ENCODE measurements at regions not wholly inside any gene's neighbourhood (a gene's known extent, or its start where the extent isn't known, plus 50 kb on each side); places are given as distances from the start of the nearest gene placed in this dataset.

GRCh38 chr1:67576474-67576873, 108.5 kb upstream of the GADD45A start:
- Mint-ChIP-seq H3K9me3 (no peaks in the 10 kb centered on the region), H3K36me3 (ENCODE audit: low read depth) (no peaks in the 10 kb centered on the region), H3K4me1 (ENCODE audit: low read depth) (no peaks in the 10 kb centered on the region), H3K27me3 (no peaks in the 10 kb centered on the region), H3K27ac (no peak overlapping the region), H3K4me3 (no peak overlapping the region)
- intact Hi-C loops (cut with micrococcal nuclease) = no loop called here

- no peaks in the 10 kb centered on the region for H3K9me3 Mint-ChIP-seq
- H3K4me1 Mint-ChIP-seq (ENCODE audit: low read depth) = no peaks in the 10 kb centered on the region
- intact Hi-C loops (cut with micrococcal nuclease) = no loop called here
- no peak overlapping the region for H3K27ac Mint-ChIP-seq
- no peak overlapping the region for H3K4me3 Mint-ChIP-seq
- no peaks in the 10 kb centered on the region for H3K27me3 Mint-ChIP-seq
- H3K36me3 Mint-ChIP-seq (ENCODE audit: low read depth) = no peaks in the 10 kb centered on the region
These were observed 107.4 kb upstream of the GADD45A start for GRCh38 chr1:67577646-67578045.

GRCh38 chr1:67578397-67579020, 106.5 kb upstream of the GADD45A start:
- H3K4me1 Mint-ChIP-seq (ENCODE audit: low read depth) = no peaks in the 10 kb centered on the region

GRCh38 chr1:67579623-67580394, 105.2 kb upstream of the GADD45A start:
- no peak overlapping the region for H3K4me3 Mint-ChIP-seq
- H3K9me3 Mint-ChIP-seq = no peaks in the 10 kb centered on the region
- H3K4me1 Mint-ChIP-seq (ENCODE audit: low read depth) = no peaks in the 10 kb centered on the region
- H3K27me3 Mint-ChIP-seq = no peaks in the 10 kb centered on the region
- no peak overlapping the region for H3K27ac Mint-ChIP-seq
- H3K36me3 Mint-ChIP-seq (ENCODE audit: low read depth) = no peaks in the 10 kb centered on the region
- intact Hi-C loops (cut with micrococcal nuclease) = no loop called here

More at GRCh38 chr1:67578397-67579020, 106.5 kb upstream of the GADD45A start:
- no peak overlapping the region for H3K4me3 Mint-ChIP-seq
- H3K36me3 Mint-ChIP-seq (ENCODE audit: low read depth) = no peaks in the 10 kb centered on the region
- no peak overlapping the region for H3K27ac Mint-ChIP-seq
- no peaks in the 10 kb centered on the region for H3K27me3 Mint-ChIP-seq
- H3K9me3 Mint-ChIP-seq = no peaks in the 10 kb centered on the region
- intact Hi-C loops (cut with micrococcal nuclease) = no loop called here

DNA sequence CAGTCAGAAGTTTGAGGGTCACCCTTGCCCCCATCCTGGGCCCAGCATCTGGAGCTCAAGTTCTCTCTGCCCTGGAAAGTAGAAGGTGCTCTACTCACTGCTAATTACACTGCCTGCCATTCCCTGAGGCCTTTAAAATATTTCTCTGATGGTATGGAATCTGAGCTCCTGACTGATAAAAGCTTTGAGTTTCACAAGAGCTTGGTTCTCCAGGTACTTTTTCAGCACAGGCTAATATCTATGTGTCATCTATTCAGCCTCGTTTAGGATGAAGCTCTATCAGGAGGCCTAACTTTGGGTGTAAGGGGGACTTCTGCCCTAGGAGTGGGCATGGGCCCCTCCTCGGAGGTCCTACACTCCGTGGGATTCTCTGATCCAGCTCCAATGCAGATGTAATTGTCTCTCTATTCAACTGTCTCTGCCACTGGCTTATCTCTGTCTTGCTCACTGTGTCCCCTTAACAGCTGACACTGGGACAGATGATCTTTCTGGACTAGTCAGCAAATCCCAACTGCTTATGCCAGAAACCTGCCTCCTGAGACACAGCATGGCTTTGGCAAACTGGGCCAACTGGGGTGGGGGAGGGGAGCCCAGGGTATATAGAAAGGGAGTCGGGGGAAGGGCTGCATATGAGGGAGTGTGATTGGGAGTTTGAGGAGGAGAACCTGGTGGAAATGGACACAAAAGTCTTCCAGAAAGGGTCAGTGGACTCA, 104.2 kb upstream of the GADD45A start:
- intact Hi-C loops (cut with micrococcal nuclease) = no loop called here
- no peaks in the 10 kb centered on the region for H3K27me3 Mint-ChIP-seq
- H3K27ac Mint-ChIP-seq = no peak overlapping the region
- H3K9me3 Mint-ChIP-seq = no peaks in the 10 kb centered on the region
- no peaks in the 10 kb centered on the region for H3K36me3 Mint-ChIP-seq (ENCODE audit: low read depth)
- no peak overlapping the region for H3K4me3 Mint-ChIP-seq
- H3K4me1 Mint-ChIP-seq (ENCODE audit: low read depth) = no peaks in the 10 kb centered on the region

DNA sequence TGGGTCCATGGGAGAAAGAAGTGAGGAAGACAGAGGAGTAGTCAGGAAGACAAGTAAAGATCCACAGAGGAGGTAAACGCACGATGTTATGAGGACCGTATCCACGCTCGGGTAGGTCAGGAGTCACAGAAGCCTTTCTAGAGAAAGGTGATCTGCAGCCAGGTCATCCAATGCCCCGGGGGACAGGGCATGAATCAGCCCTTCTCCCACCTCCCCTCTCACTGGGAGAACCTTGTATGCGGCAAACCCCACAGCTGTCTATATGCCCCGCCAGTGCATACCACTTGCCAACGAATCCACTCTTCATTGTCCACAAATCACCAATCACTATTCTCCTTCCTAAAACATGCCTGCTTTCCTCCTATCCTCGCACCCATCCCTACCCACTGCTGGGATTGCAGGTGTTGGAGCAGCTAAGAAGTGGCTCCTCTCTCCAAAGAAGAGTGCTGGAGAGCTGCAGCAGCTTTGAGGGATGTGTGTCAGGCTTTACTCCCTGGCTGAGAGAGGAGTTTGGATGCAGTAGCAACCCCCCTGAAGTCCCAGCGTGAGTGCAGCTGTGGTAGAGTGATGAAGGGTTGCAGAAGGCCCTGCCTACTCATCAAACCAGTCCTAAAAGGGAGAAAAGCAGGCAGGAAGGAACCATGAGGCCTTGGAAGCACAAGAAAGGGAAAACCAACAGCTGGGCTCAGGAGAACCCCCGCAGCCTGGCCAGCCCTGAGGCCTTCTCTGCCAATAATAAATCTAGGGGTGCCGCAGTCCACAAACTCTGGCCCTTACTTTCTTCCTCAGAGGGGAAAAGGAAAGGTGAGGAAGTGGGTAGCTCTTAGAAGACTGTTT, 102.2 kb upstream of the GADD45A start:
- Mint-ChIP-seq H3K36me3 (ENCODE audit: low read depth) (no peaks in the 10 kb centered on the region), H3K27ac (no peak overlapping the region), H3K4me1 (ENCODE audit: low read depth) (peaks cover 13% of the 10 kb centered on the region), H3K9me3 (no peaks in the 10 kb centered on the region), H3K4me3 (no peak overlapping the region), H3K27me3 (no peaks in the 10 kb centered on the region)
- intact Hi-C loops (cut with micrococcal nuclease) = no loop called here

- intact Hi-C loops (cut with micrococcal nuclease) = no loop called here
These were observed 101.5 kb upstream of the GADD45A start for GRCh38 chr1:67583462-67583950.

DNA sequence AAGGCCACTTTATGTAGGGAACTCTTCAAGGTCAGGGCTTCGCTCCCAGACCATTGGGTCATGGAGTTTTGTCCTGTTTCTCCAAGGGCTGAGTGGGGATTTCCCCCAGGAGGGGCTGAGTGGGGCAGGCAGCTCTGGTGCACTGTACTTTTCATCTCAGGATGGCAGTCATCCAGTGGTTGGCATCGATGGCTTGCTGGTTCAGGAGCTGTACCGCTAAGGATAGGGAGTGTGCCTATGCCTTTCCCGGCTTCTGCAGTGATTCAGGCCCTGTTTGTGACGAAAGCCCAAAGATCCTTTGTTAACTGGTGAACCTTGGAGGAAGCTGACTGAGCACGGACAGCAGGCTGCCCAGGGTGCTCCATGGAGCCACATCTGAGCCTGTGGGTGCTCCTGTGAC, 100.1 kb upstream of the GADD45A start:
- Mint-ChIP-seq H3K27me3 (no peaks in the 10 kb centered on the region), H3K27ac (no peak overlapping the region), H3K36me3 (ENCODE audit: low read depth) (no peaks in the 10 kb centered on the region), H3K4me3 (no peak overlapping the region), H3K4me1 (ENCODE audit: low read depth) (peaks cover 32% of the 10 kb centered on the region), H3K9me3 (no peaks in the 10 kb centered on the region)
- intact Hi-C loops (cut with micrococcal nuclease) = no loop called here

More at GRCh38 chr1:67583462-67583950, 101.5 kb upstream of the GADD45A start:
- no peaks in the 10 kb centered on the region for H3K36me3 Mint-ChIP-seq (ENCODE audit: low read depth)
- no peaks in the 10 kb centered on the region for H3K9me3 Mint-ChIP-seq
- peaks cover 19% of the 10 kb centered on the region for H3K4me1 Mint-ChIP-seq (ENCODE audit: low read depth)
- no peaks in the 10 kb centered on the region for H3K27me3 Mint-ChIP-seq
- H3K4me3 Mint-ChIP-seq = no peak overlapping the region
- H3K27ac Mint-ChIP-seq = no peak overlapping the region

GRCh38 chr1:67586596-67586995, 98.4 kb upstream of the GADD45A start:
- no peaks in the 10 kb centered on the region for H3K9me3 Mint-ChIP-seq
- peak overlapping the region; percentile 10 for H3K27ac Mint-ChIP-seq
- H3K4me1 Mint-ChIP-seq (ENCODE audit: low read depth) = peaks cover 43% of the 10 kb centered on the region
- H3K36me3 Mint-ChIP-seq (ENCODE audit: low read depth) = no peaks in the 10 kb centered on the region
- intact Hi-C loops (cut with micrococcal nuclease) = no loop called here
- peaks cover under 1% of the 10 kb centered on the region for H3K27me3 Mint-ChIP-seq
- no peak overlapping the region for H3K4me3 Mint-ChIP-seq

DNA sequence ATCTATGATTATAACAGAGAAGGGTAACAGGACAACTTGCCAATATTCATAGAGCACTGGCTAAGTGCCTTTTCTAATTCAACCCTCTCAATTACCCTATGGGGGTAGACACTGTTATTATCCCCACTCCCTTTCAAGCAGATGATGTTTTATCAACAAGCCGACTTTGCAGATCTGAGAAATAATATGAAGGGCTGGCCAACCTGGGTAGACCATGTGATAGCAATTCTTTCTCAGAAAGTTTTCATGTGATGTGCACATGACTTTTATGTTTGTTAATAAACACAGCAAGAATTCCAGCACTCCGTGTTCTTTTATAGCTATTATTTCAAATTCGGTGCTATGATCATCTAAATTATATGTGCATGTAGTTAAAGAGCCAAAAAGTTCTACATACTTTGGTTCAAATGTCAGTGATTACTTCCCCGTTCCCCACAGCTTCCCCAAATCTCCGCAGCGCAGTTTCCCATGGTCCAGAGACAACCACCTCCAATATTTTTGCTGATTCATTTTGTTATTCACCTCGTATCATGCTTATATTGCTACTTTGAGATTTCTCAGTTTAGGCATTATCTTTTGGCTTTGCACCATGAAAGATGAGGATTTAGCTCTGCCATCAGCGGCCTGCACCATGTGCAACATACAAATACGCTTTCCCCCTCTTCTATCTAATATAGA, 96.7 kb upstream of the GADD45A start:
- H3K27ac Mint-ChIP-seq = peak overlapping the region; percentile 51
- peaks cover 2% of the 10 kb centered on the region for H3K27me3 Mint-ChIP-seq
- no peaks in the 10 kb centered on the region for H3K36me3 Mint-ChIP-seq (ENCODE audit: low read depth)
- H3K9me3 Mint-ChIP-seq = no peaks in the 10 kb centered on the region
- intact Hi-C loops (cut with micrococcal nuclease) = no loop called here
- no peak overlapping the region for H3K4me3 Mint-ChIP-seq
- H3K4me1 Mint-ChIP-seq (ENCODE audit: low read depth) = peaks cover 60% of the 10 kb centered on the region

- peaks cover 5% of the 10 kb centered on the region for H3K9me3 Mint-ChIP-seq
- no peaks in the 10 kb centered on the region for H3K36me3 Mint-ChIP-seq (ENCODE audit: low read depth)
- peak overlapping the region; percentile 51 for H3K27ac Mint-ChIP-seq
- intact Hi-C loops (cut with micrococcal nuclease) = no loop called here
- no peak overlapping the region for H3K4me3 Mint-ChIP-seq
- peaks cover 2% of the 10 kb centered on the region for H3K27me3 Mint-ChIP-seq
- H3K4me1 Mint-ChIP-seq (ENCODE audit: low read depth) = peaks cover 63% of the 10 kb centered on the region
These were observed 95.3 kb upstream of the GADD45A start for GRCh38 chr1:67589519-67590233.

DNA sequence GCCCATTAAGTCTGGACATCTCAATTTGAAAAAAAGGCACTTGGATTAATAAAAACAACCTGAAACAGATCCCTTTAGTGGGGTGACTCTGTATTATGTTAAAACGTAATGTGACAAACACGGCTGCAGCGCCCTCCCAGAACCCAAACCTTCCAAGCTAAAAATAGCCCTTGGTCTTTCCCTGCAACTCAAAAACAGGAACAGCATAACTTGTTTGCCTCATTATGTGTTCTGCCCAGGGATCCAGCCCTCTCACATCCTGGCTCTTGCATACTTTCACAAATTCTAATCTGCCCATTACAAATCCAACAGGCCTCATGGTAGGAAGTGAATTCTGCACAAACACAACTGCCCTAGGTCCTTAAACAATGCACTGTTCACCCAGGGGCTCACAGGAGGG, 94.7 kb upstream of the GADD45A start:
- Mint-ChIP-seq H3K27me3 (peaks cover 2% of the 10 kb centered on the region), H3K4me1 (ENCODE audit: low read depth) (peaks cover 63% of the 10 kb centered on the region), H3K36me3 (ENCODE audit: low read depth) (no peaks in the 10 kb centered on the region), H3K27ac (peak overlapping the region; percentile 51), H3K9me3 (peaks cover 7% of the 10 kb centered on the region), H3K4me3 (no peak overlapping the region)
- intact Hi-C loops (cut with micrococcal nuclease) = no loop called here

- intact Hi-C loops (cut with micrococcal nuclease) = no loop called here
- Mint-ChIP-seq H3K9me3 (peaks cover 7% of the 10 kb centered on the region), H3K36me3 (ENCODE audit: low read depth) (no peaks in the 10 kb centered on the region), H3K27ac (no peak overlapping the region), H3K4me3 (no peak overlapping the region), H3K4me1 (ENCODE audit: low read depth) (peaks cover 33% of the 10 kb centered on the region), H3K27me3 (peaks cover 2% of the 10 kb centered on the region)
These were observed 90.2 kb upstream of the GADD45A start for GRCh38 chr1:67594764-67595163.

Measured in dendritic cell treated with granulocyte-macrophage colony-stimulating factor and Interleukin-4, amounts not matched to agents 40 ng/mL and 50 ng/mL, for 4 days (primary cell).